ENCODE measurements at regions not wholly inside any gene's neighbourhood (a gene's known extent, or its start where the extent isn't known, plus 50 kb on each side); places are given as distances from the start of the nearest gene placed in this dataset.

GRCh38 chr18:25612466-25612865 lies 260.5 kb upstream of the ZNF521 start:
- TF ChIP-seq RAD21 (IDR thresholded peaks at IDR 0.05; ENCODE audit: low read depth) (no peak), EP300 (IDR thresholded peaks at IDR 0.05; ENCODE audit: borderline replicate concordance) (no peak), MAX (IDR thresholded peaks at IDR 0.05) (no peak), TAF1 (IDR thresholded peaks at IDR 0.05; ENCODE audit: low read depth) (no peak), CEBPB (IDR thresholded peaks at IDR 0.05) (no peak), YY1 (IDR thresholded peaks at IDR 0.05; ENCODE audit: low read depth) (no peak), TCF12 (IDR thresholded peaks at IDR 0.05; ENCODE audit: low read depth) (no peak), EGR1 (IDR thresholded peaks at IDR 0.05) (no peak), REST (IDR thresholded peaks at IDR 0.05; ENCODE audit: low read depth) (no peak), FOXM1 (IDR thresholded peaks at IDR 0.05; ENCODE audit: borderline replicate concordance, low read depth) (no peak), NFIC (IDR thresholded peaks at IDR 0.05) (no peak), TEAD4 (IDR thresholded peaks at IDR 0.05) (no peak), ZBTB7A (IDR thresholded peaks at IDR 0.05; ENCODE audit: low read depth) (no peak), CREB1 (IDR thresholded peaks at IDR 0.05; ENCODE audit: low read depth) (no peak), USF1 (IDR thresholded peaks at IDR 0.05) (no peak)

- TF ChIP-seq TEAD4 (IDR thresholded peaks at IDR 0.05) (no peak), YY1 (IDR thresholded peaks at IDR 0.05; ENCODE audit: low read depth) (no peak), FOXM1 (IDR thresholded peaks at IDR 0.05; ENCODE audit: borderline replicate concordance, low read depth) (no peak), EP300 (IDR thresholded peaks at IDR 0.05; ENCODE audit: borderline replicate concordance) (no peak), ZBTB7A (IDR thresholded peaks at IDR 0.05; ENCODE audit: low read depth) (no peak), TCF12 (IDR thresholded peaks at IDR 0.05; ENCODE audit: low read depth) (no peak), NFIC (IDR thresholded peaks at IDR 0.05) (no peak), CREB1 (IDR thresholded peaks at IDR 0.05; ENCODE audit: low read depth) (no peak)
These were observed 256.1 kb upstream of the ZNF521 start for GRCh38 chr18:25608091-25608490.

- TF ChIP-seq EGR1 (IDR thresholded peaks at IDR 0.05) = no peak
- TF ChIP-seq REST (IDR thresholded peaks at IDR 0.05; ENCODE audit: low read depth) = no peak
- no peak for TF ChIP-seq USF1 (IDR thresholded peaks at IDR 0.05)
- no peak for TF ChIP-seq NFIC (IDR thresholded peaks at IDR 0.05)
These were observed 253.1 kb upstream of the ZNF521 start for GRCh38 chr18:25604894-25605597.

- TF ChIP-seq USF1 (IDR thresholded peaks at IDR 0.05) = no peak
- no peak for TF ChIP-seq MAX (IDR thresholded peaks at IDR 0.05)
- TF ChIP-seq TCF12 (IDR thresholded peaks at IDR 0.05; ENCODE audit: low read depth) = no peak
- TF ChIP-seq REST (IDR thresholded peaks at IDR 0.05; ENCODE audit: low read depth) = no peak
- TF ChIP-seq CEBPB (IDR thresholded peaks at IDR 0.05) = no peak
- TF ChIP-seq EP300 (IDR thresholded peaks at IDR 0.05; ENCODE audit: borderline replicate concordance) = no peak
- no peak for TF ChIP-seq YY1 (IDR thresholded peaks at IDR 0.05; ENCODE audit: low read depth)
- no peak for TF ChIP-seq RAD21 (IDR thresholded peaks at IDR 0.05; ENCODE audit: low read depth)
- no peak for TF ChIP-seq NFIC (IDR thresholded peaks at IDR 0.05)
- TF ChIP-seq ZBTB7A (IDR thresholded peaks at IDR 0.05; ENCODE audit: low read depth) = no peak
- TF ChIP-seq CREB1 (IDR thresholded peaks at IDR 0.05; ENCODE audit: low read depth) = no peak
These were observed 252.4 kb upstream of the ZNF521 start for GRCh38 chr18:25604196-25604893.

Measured in Ishikawa (cell line).